IPS DF 6.9 (cell line): ENCODE measurements at regions not wholly inside any gene's neighbourhood (a gene's known extent, or its start where the extent isn't known, plus 50 kb on each side); places are given as distances from the start of the nearest gene placed in this dataset.
A peak's percentile ranks its signal among the peaks of the same experiment; 100 is the strongest.

Source experiments
- DNase-seq: peaks from one replicate; pipeline ENCODE4 v3.0.0-alpha.2; 2013; ENCODE audit warnings: low read depth, low spot score
- H3K27ac ChIP-seq: one replicate; pipeline ENCODE4 v1.5.1; 2013; ENCODE audit warnings: low read length, control low read depth
- H3K27me3 ChIP-seq: 2 replicates; pipeline ENCODE4 v1.6.1; 2013; ENCODE audit warnings: mild to moderate bottlenecking, low read length; ENCODE audit not compliant: control insufficient read depth, insufficient read depth
- H3K36me3 ChIP-seq: 2 replicates; pipeline ENCODE4 v1.6.1; 2013; ENCODE audit warnings: low read length; ENCODE audit not compliant: control insufficient read depth, insufficient read depth
- H3K4me1 ChIP-seq: 2 replicates; pipeline ENCODE4 v1.6.1; 2013; ENCODE audit warnings: low read length; ENCODE audit not compliant: control insufficient read depth, insufficient read depth
- H3K4me3 ChIP-seq: 2 replicates; pipeline ENCODE4 v1.5.1; 2013; ENCODE audit warnings: mild to moderate bottlenecking, low read length
- H3K9me3 ChIP-seq: 2 replicates; pipeline ENCODE4 v1.6.1; 2013; ENCODE audit warnings: low read length, inconsistent platforms; ENCODE audit not compliant: control insufficient read depth, insufficient read depth
- WGBS: extraction: QIAGEN DNeasy Blood & Tissue Kit; methylation state at CpG from one replicate; pipeline ENCODE4 v1.1.7; 2013; ENCODE audit warnings: mixed read lengths, missing lambda C conversion rate; ENCODE audit not compliant: insufficient read length, insufficient coverage; 5-methylcytosine and 5-hydroxymethylcytosine counted together

GRCh38 chr18:61619783-61620182 lies 273.0 kb downstream of the RNF152 start:
- WGBS = no CpG with 5 or more reads among the region's 1 CpG
- no peaks in the 10 kb centered on the region for H3K4me1 ChIP-seq
- no peak overlapping the region for H3K27ac ChIP-seq
- no peak for DNase-seq
- no peaks in the 10 kb centered on the region for H3K27me3 ChIP-seq
- no peaks in the 10 kb centered on the region for H3K9me3 ChIP-seq
- H3K36me3 ChIP-seq = no peaks in the 10 kb centered on the region
- H3K4me3 ChIP-seq = no peak overlapping the region

DNA sequence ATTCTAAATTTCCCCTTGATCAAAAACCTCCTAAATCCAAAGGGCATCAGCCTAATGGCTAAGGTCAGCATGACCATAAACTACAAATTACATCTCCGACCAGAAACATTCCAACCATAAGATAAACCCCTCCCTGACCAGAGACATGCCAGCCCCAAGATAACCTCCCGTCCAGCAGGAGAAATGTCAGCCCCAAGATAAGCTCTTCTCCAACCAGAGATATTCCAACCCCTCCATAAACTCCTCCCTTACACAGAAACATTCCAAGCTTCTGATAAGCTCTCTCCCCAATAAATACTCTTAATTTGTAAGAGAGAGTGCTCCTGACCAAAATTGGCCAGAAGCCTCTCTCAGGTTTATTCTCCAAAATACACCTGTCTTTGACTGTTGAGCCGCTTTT lies 274.0 kb downstream of the RNF152 start:
- no peak overlapping the region for H3K27ac ChIP-seq
- no peaks in the 10 kb centered on the region for H3K36me3 ChIP-seq
- WGBS = no CpG with 5 or more reads among the region's 3 CpGs
- DNase-seq = no peak
- no peaks in the 10 kb centered on the region for H3K4me1 ChIP-seq
- no peaks in the 10 kb centered on the region for H3K9me3 ChIP-seq
- no peaks in the 10 kb centered on the region for H3K27me3 ChIP-seq
- H3K4me3 ChIP-seq = no peak overlapping the region

DNA sequence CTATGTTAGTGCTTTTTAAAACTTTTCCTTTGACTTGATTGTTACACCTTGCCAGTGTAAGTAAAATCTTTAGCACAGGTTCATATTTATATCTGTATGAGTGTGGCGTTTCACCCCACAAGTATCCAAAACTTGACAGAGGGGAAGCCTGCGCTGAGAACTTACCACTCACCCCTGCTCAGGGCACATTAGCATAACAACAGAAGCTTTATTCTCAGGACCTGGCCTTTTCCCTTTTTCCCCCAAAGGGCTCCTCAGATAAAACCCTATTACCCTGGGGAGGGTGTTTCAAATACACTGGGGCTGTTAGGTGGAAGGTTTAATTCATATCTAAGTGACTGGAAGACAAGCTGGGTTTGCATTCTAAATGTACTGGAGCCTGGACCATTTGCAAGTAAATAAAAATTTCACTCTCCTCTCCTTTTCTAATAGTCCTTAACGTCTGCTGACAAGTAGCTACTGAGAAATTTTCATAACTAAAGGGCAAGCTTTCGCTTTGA lies 276.6 kb downstream of the RNF152 start:
- Histone ChIP-seq H3K4me1 (no peaks in the 10 kb centered on the region), H3K9me3 (no peaks in the 10 kb centered on the region), H3K27ac (no peak overlapping the region), H3K4me3 (no peak overlapping the region), H3K27me3 (no peaks in the 10 kb centered on the region), H3K36me3 (no peaks in the 10 kb centered on the region)
- no peak for DNase-seq
- no CpG with 5 or more reads among the region's 4 CpGs for WGBS

- Histone ChIP-seq H3K4me1 (no peaks in the 10 kb centered on the region), H3K4me3 (no peak overlapping the region), H3K36me3 (no peaks in the 10 kb centered on the region), H3K27me3 (no peaks in the 10 kb centered on the region), H3K27ac (no peak overlapping the region), H3K9me3 (no peaks in the 10 kb centered on the region)
- no peak for DNase-seq
These were observed 279.3 kb downstream of the CDH20 start for GRCh38 chr18:61612517-61612916.

DNA sequence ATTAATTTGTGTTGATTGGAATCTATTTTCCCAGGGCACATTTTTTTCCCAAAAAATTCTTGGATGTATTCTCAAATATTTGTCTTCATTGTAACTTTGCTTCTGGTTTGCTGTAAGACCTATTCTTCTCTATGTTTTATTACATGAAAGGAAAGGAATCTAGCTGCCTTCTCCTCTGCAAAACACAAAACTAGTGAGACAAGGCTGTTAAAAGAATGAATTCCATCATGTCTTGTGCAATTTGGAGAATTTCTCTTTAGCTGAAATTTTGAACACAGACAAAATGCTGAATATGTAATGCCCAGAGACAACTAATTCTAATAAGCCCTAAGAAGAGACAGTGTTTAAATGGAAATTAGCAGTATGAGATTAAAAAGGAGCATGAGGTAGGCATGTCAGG lies 275.9 kb downstream of the CDH20 start:
- Histone ChIP-seq H3K4me1 (no peaks in the 10 kb centered on the region; the same call in 1 of the 2 replicates), H3K27me3 (no peaks in the 10 kb centered on the region), H3K9me3 (no peaks in the 10 kb centered on the region), H3K36me3 (no peaks in the 10 kb centered on the region), H3K4me3 (no peak overlapping the region), H3K27ac (no peak overlapping the region)
- no peak for DNase-seq

DNA sequence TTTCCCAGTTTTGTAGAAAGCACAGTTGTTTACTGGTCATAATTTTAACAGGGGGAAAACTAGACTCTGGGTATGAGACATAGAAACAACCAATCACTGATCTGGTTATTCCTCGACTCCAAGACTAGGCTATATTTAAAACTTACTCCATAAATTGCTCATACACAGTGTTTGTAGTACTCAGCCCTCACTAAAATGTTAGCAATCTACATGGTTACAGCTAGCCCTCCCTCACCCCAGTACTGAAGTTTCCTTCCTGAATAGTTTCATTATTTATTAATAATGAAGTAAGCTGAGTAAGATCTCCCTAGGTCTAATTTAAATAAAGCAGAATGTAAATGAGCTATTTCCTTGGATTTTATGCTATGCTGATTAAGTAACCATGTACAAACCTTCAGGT lies 275.1 kb downstream of the CDH20 start:
- H3K27ac ChIP-seq = no peak overlapping the region
- WGBS = no CpG with 5 or more reads among the region's 1 CpG

GRCh38 chr18:61607867-61608266 lies 274.6 kb downstream of the CDH20 start:
- Histone ChIP-seq H3K4me1 (no peaks in the 10 kb centered on the region; the same call in 1 of the 2 replicates), H3K36me3 (no peaks in the 10 kb centered on the region), H3K4me3 (no peak overlapping the region), H3K27ac (no peak overlapping the region), H3K9me3 (no peaks in the 10 kb centered on the region), H3K27me3 (no peaks in the 10 kb centered on the region)
- whole genome bisulfite sequencing = no CpG with 5 or more reads among the region's 2 CpGs
- DNase-seq = no peak

More for the DNA sequence above, 275.1 kb downstream of the CDH20 start:
- H3K4me1 ChIP-seq = no peaks in the 10 kb centered on the region; the same call in 1 of the 2 replicates
- no peak for DNase-seq
- no peaks in the 10 kb centered on the region for H3K9me3 ChIP-seq
- H3K4me3 ChIP-seq = no peak overlapping the region
- H3K27me3 ChIP-seq = no peaks in the 10 kb centered on the region
- no peaks in the 10 kb centered on the region for H3K36me3 ChIP-seq

- H3K27me3 ChIP-seq = no peaks in the 10 kb centered on the region
- no peak overlapping the region for H3K27ac ChIP-seq
- no peak overlapping the region for H3K4me3 ChIP-seq
- H3K9me3 ChIP-seq = no peaks in the 10 kb centered on the region
- DNase-seq = peak; percentile 50
- H3K4me1 ChIP-seq = no peaks in the 10 kb centered on the region; the same call in 1 of the 2 replicates
- H3K36me3 ChIP-seq = no peaks in the 10 kb centered on the region
- no CpG with 5 or more reads among the region's 5 CpGs for WGBS
These were observed 273.5 kb downstream of the CDH20 start for GRCh38 chr18:61606759-61607158.

- peak; percentile 13 for DNase-seq
- WGBS = no CpG with 5 or more reads among the region's 17 CpGs
- H3K27me3 ChIP-seq = no peaks in the 10 kb centered on the region
- H3K36me3 ChIP-seq = no peaks in the 10 kb centered on the region
- H3K4me1 ChIP-seq = no peaks in the 10 kb centered on the region; the same call in 1 of the 2 replicates
- H3K9me3 ChIP-seq = no peaks in the 10 kb centered on the region
- H3K4me3 ChIP-seq = no peak overlapping the region
- H3K27ac ChIP-seq = no peak overlapping the region
These were observed 272.9 kb downstream of the CDH20 start for GRCh38 chr18:61606068-61606660.

- DNase-seq = no peak
- no CpG with 5 or more reads among the region's 3 CpGs for WGBS
These were observed 272.3 kb downstream of the CDH20 start for GRCh38 chr18:61605376-61606067.

More at GRCh38 chr18:61605376-61606067, 272.3 kb downstream of the CDH20 start:
- Histone ChIP-seq H3K27me3 (no peaks in the 10 kb centered on the region), H3K9me3 (no peaks in the 10 kb centered on the region), H3K36me3 (no peaks in the 10 kb centered on the region), H3K4me1 (no peaks in the 10 kb centered on the region; the same call in 1 of the 2 replicates), H3K4me3 (no peak overlapping the region), H3K27ac (no peak overlapping the region)
